GM12878 (cell line): ENCODE measurements at regions not wholly inside any gene's neighbourhood (a gene's known extent, or its start where the extent isn't known, plus 50 kb on each side); places are given as distances from the start of the nearest gene placed in this dataset.

Experiments
- ATAC-seq: fragments of 200-7000 bp; cut with Tn5 transposase; 3 replicates; pipeline ENCODE4 v1.9.1; 2020; ENCODE audit warnings: mild to moderate bottlenecking, moderate library complexity
- BruUV-seq: library from RNA; stranded (reverse); fragments of 400-500 nt; replicated peaks from 2 replicates; lab custom pipeline; 2021; lab: Mats Ljungman, UMichigan
- CTCF ChIA-PET: fragments of 300-600 bp; sonication (Branson Sonifier 250); formaldehyde crosslinking; extraction: SDS; loops from one replicate; lab custom pipeline; 2021; ENCODE audit warnings: inconsistent platforms; lab: Yijun Ruan, JAX
- POLR2A ChIA-PET: fragments of 350-600 bp; formaldehyde crosslinking; extraction: SDS; loops from one replicate; lab custom pipeline; 2021; ENCODE audit warnings: inconsistent platforms; lab: Charles Lee
- RAD21 ChIA-PET: fragments of 300-600 bp; sonication (Branson Sonifier 250); formaldehyde crosslinking; loops from one replicate; lab custom pipeline; 2023; ENCODE audit warnings: antibody characterized with exemption; ENCODE audit not compliant: unreplicated experiment; lab: Charles Lee
- SMC1A ChIA-PET: fragments of 300-600 bp; sonication (Branson Sonifier 250); formaldehyde crosslinking; loops from one replicate; lab custom pipeline; 2023; ENCODE audit not compliant: unreplicated experiment, uncharacterized antibody; lab: Charles Lee
- DNase-seq: peaks from one replicate; pipeline ENCODE4 v3.0.0-alpha.2; 2011; ENCODE audit warnings: low read depth, low spot score
- FAIRE-seq: peaks from 3 replicates; lab custom pipeline; 2011; peaks lifted over from hg19 to GRCh38; lab: Jason Lieb, UNC
- H2AFZ ChIP-seq: 2 replicates; pipeline ENCODE4 v1.6.0; 2011; ENCODE audit warnings: low read depth, low read length, control low read depth; ENCODE audit not compliant: control insufficient read depth
- H3K27ac ChIP-seq: 2 replicates; pipeline ENCODE4 v1.5.1; 2011; ENCODE audit warnings: control low read depth; ENCODE audit not compliant: control insufficient read depth, insufficient read depth
- H3K27me3 ChIP-seq, 2 experiments: replicated peaks in 1 of 2; 2 replicates each; pipeline versions ENCODE4 v1.6.0 to v1.6.1; 2011; ENCODE audit warnings: low read length in 1 of 2; ENCODE audit not compliant: control insufficient read depth in 2 of 2, insufficient read depth in 2 of 2
- H3K36me3 ChIP-seq, 2 experiments: 2 replicates each; pipeline ENCODE4 v1.5.1; 2011; ENCODE audit warnings: low read length in 1 of 2; ENCODE audit not compliant: control insufficient read depth in 2 of 2, insufficient read depth in 2 of 2
- H3K4me1 ChIP-seq: 2 replicates; pipeline ENCODE4 v1.6.1; 2011; ENCODE audit warnings: mild to moderate bottlenecking, low read length, moderate library complexity, mixed read lengths; ENCODE audit not compliant: control insufficient read depth, insufficient read depth
- H3K4me2 ChIP-seq: 2 replicates; pipeline ENCODE4 v1.6.0; 2011; ENCODE audit warnings: control low read depth; ENCODE audit not compliant: control insufficient read depth, insufficient read depth
- H3K4me3 ChIP-seq: fragments of 200-600 bp; sonication (generic); 2 replicates; pipeline ENCODE4 v1.5.1; 2016
- H3K79me2 ChIP-seq: 2 replicates; pipeline ENCODE4 v1.6.0; 2011; ENCODE audit warnings: low read length; ENCODE audit not compliant: control insufficient read depth, insufficient read depth
- H3K9ac ChIP-seq: 2 replicates; pipeline ENCODE4 v1.8.0; 2011; ENCODE audit warnings: low read length, control low read depth, mixed read lengths; ENCODE audit not compliant: control insufficient read depth, insufficient read depth
- H3K9me3 ChIP-seq: replicated peaks from 3 replicates; pipeline ENCODE4 v1.5.1; 2011; ENCODE audit warnings: mild to moderate bottlenecking, low read length; ENCODE audit not compliant: control insufficient read depth, insufficient read depth
- H4K20me1 ChIP-seq: 2 replicates; pipeline ENCODE4 v1.6.0; 2011; ENCODE audit not compliant: control insufficient read depth, insufficient read depth
- CEBPZ ChIP-seq: fragments of 150-350 bp; IDR thresholded peaks from 2 replicates; pipeline ENCODE4 v1.6.1; 2016; ENCODE audit warnings: low read depth, low read length
- CHD4 ChIP-seq: fragments of 200-600 bp; sonication (generic); IDR thresholded peaks from 2 replicates; pipeline ENCODE4 v1.6.1; 2016; ENCODE audit warnings: mild to moderate bottlenecking
- GABPA ChIP-seq: IDR thresholded peaks from 2 replicates; pipeline ENCODE4 v1.6.1; 2014; ENCODE audit warnings: antibody characterized with exemption, low read depth, mild to moderate bottlenecking, inconsistent platforms
- MTA3 ChIP-seq: IDR thresholded peaks from 2 replicates; pipeline ENCODE4 v1.6.1; 2012; ENCODE audit warnings: low read length, inconsistent platforms, borderline replicate concordance
- PAX5 ChIP-seq: IDR thresholded peaks from 2 replicates; pipeline ENCODE4 v1.6.1; 2011; ENCODE audit warnings: low read depth, low read length, borderline replicate concordance
- POLR2AphosphoS5 ChIP-seq: IDR thresholded peaks from 2 replicates; pipeline ENCODE4 v1.6.1; 2011; ENCODE audit warnings: mild to moderate bottlenecking, low read length, inconsistent platforms
- POU2F2 ChIP-seq: IDR thresholded peaks from 3 replicates; pipeline ENCODE4 v1.6.1; 2011; ENCODE audit warnings: low read depth, mild to moderate bottlenecking, low read length, borderline replicate concordance
- RFX5 ChIP-seq: IDR thresholded peaks from 2 replicates; pipeline ENCODE4 v1.6.1; 2011; ENCODE audit warnings: low read depth, low read length, improper control_type of control experiment
- SUPT20H ChIP-seq: IDR thresholded peaks from 2 replicates; pipeline ENCODE4 v1.6.1; 2011; ENCODE audit warnings: low read depth, mild to moderate bottlenecking, low read length, moderate library complexity, borderline replicate concordance; ENCODE audit not compliant: control insufficient read depth
- TCF7 ChIP-seq: IDR thresholded peaks from 2 replicates; pipeline ENCODE4 v1.6.1; 2014; ENCODE audit warnings: antibody characterized with exemption, borderline replicate concordance
- WRNIP1 ChIP-seq: IDR thresholded peaks from 2 replicates; pipeline ENCODE4 v1.6.1; 2011; ENCODE audit warnings: low read depth, low read length, improper control_type of control experiment, borderline replicate concordance
- ZNF24 ChIP-seq: fragments of 450-650 bp; IDR thresholded peaks from 2 replicates; pipeline ENCODE4 v1.6.1; 2017; ENCODE audit warnings: antibody characterized with exemption, mild to moderate bottlenecking
- WGBS: methylation state at CpG from one replicate; pipeline ENCODE4 v1.1.6; 2016; ENCODE audit warnings: low lambda C conversion rate; ENCODE audit not compliant: insufficient replicate concordance, insufficient coverage; ENCODE audit errors: missing lambda C conversion rate; 5-methylcytosine and 5-hydroxymethylcytosine counted together
- in situ Hi-C: fragments of 300-500 bp; cut with MboI; formaldehyde crosslinking; loops from 9 replicates; pipeline ENCODE4 v1.14.3; 2018; ENCODE audit warnings: mixed read lengths
- intact Hi-C: fragments of 100-400 bp; cut with micrococcal nuclease; formaldehyde crosslinking; loops from one replicate; pipeline ENCODE4 v1.14.2; 2022; ENCODE audit not compliant: unreplicated experiment

DNA sequence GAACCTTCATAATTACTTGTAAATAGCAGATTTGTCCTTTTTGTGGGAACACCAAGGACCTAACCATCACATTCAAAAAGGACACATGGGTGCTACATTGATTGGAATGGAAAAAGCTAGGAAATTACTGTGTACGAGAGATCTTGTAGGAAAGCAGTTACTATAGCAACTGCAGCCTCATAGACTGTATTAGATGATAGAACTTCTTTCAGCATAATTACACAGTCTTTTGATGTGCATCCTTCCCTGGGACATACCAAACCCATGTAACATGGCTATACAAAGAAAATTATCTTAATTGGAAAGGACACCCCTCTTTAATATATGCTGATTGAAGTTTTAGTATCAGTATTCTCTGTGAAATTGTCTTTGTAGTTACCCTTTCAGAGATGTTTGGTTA, 130.7 kb upstream of the CTSO start:
- Histone ChIP-seq H3K4me3 (no peak overlapping the region), H3K4me1 (no peaks in the 10 kb centered on the region)
- TF ChIP-seq CHD4: no peak
- TF ChIP-seq CEBPZ: no peak
- TF ChIP-seq RFX5: no peak
- TF ChIP-seq PAX5: no peak
- no peak for TF ChIP-seq ZNF24
- no peak for TF ChIP-seq POLR2AphosphoS5
- no peak for TF ChIP-seq MTA3
- no peak for TF ChIP-seq TCF7
- no peak for TF ChIP-seq SUPT20H
- no peak for TF ChIP-seq POU2F2
- TF ChIP-seq GABPA: no peak
- no peak for TF ChIP-seq WRNIP1
- TF ChIP-seq, all 136 proteins: peak for 0
- Histone ChIP-seq H3K79me2 (no peaks in the 10 kb centered on the region), H2AFZ (no peak overlapping the region), H3K36me3 (no peaks in the 10 kb centered on the region), H3K9me3 (no peaks in the 10 kb centered on the region), H3K4me2 (no peak overlapping the region), H4K20me1 (no peaks in the 10 kb centered on the region), H3K9ac (no peak overlapping the region), H3K27me3 (no peaks in the 10 kb centered on the region), H3K27ac (no peak overlapping the region)
- intact Hi-C loops: no loop called here
- CTCF ChIA-PET: interaction anchor here (0.6 kb wide), 1 partner anchor 50 kb away, joined by 4 read pairs; no protein-coding TSS in a partner anchor
- 5% methylated on average over 1 of the region's 1 CpG for WGBS
- ATAC-seq (no peak), FAIRE-seq (no peak), DNase-seq (no peak)
- BruUV-seq: no TSS peak
- in situ Hi-C loops: no loop called here
- RAD21 ChIA-PET: no interaction called here
- SMC1A ChIA-PET: interaction anchor here (0.7 kb wide), 1 partner anchor 128 kb away, joined by 3 read pairs; no protein-coding TSS in a partner anchor
- POLR2A ChIA-PET: no interaction called here
